ENCODE measurements at regions not wholly inside any gene's neighbourhood (a gene's known extent, or its start where the extent isn't known, plus 50 kb on each side); places are given as distances from the start of the nearest gene placed in this dataset.

GRCh38 chr11:100561323-100561722 lies 125.8 kb upstream of the ARHGAP42 start:
- TF ChIP-seq CTCF (IDR thresholded peaks at IDR 0.05; ENCODE audit: insufficient read depth, low read depth, low read length): no peak
- DNase-seq (ENCODE audit: low read depth): peak; percentile 10
- H3K4me3 ChIP-seq (ENCODE audit: low read depth, low read length): no peak overlapping the region

GRCh38 chr11:100562128-100562527 lies 125.0 kb upstream of the ARHGAP42 start:
- peak; percentile 80 for DNase-seq (ENCODE audit: low read depth)
- no peak overlapping the region for H3K4me3 ChIP-seq (ENCODE audit: low read depth, low read length)
- TF ChIP-seq CTCF (IDR thresholded peaks at IDR 0.05; ENCODE audit: insufficient read depth, low read depth, low read length): no peak

GRCh38 chr11:100563541-100564280 lies 123.4 kb upstream of the ARHGAP42 start:
- H3K4me3 ChIP-seq (ENCODE audit: low read depth, low read length): no peak overlapping the region
- no peak for TF ChIP-seq CTCF (IDR thresholded peaks at IDR 0.05; ENCODE audit: insufficient read depth, low read depth, low read length)
- peak; percentile 69 for DNase-seq (ENCODE audit: low read depth)

- no peak overlapping the region for H3K4me3 ChIP-seq (ENCODE audit: low read depth, low read length)
- no peak for TF ChIP-seq CTCF (IDR thresholded peaks at IDR 0.05; ENCODE audit: insufficient read depth, low read depth, low read length)
- DNase-seq (ENCODE audit: low read depth): no peak
Observed at GRCh38 chr11:100573911-100574513, 113.1 kb upstream of the ARHGAP42 start.

- DNase-seq (ENCODE audit: low read depth): peak; percentile 52
- peak; percentile 45 for TF ChIP-seq CTCF (IDR thresholded peaks at IDR 0.05; ENCODE audit: insufficient read depth, low read depth, low read length)
- no peak overlapping the region for H3K4me3 ChIP-seq (ENCODE audit: low read depth, low read length)
Observed at GRCh38 chr11:100574894-100575769, 112.0 kb upstream of the ARHGAP42 start.

- H3K4me3 ChIP-seq (ENCODE audit: low read depth, low read length): no peak overlapping the region
- peak; percentile 74 for DNase-seq (ENCODE audit: low read depth)
- peak; percentile 79 for TF ChIP-seq CTCF (IDR thresholded peaks at IDR 0.05; ENCODE audit: insufficient read depth, low read depth, low read length)
Observed at GRCh38 chr11:100575860-100576717, 111.0 kb upstream of the ARHGAP42 start.

Data from fibroblast of villous mesenchyme (primary cell).